ENCODE measurements at regions not wholly inside any gene's neighbourhood (a gene's known extent, or its start where the extent isn't known, plus 50 kb on each side); places are given as distances from the start of the nearest gene placed in this dataset.
"Not testable (repeated sequence)": the region's sequence is repeated elsewhere in the genome, so short reads cannot be mapped to it uniquely, and the experiment has no call there.

GRCh38 chr20:53783768-53784167 is 190.1 kb upstream of the ZNF217 start:
- intact Hi-C loops (cut with micrococcal nuclease), result no loop called here
- no peaks in the 10 kb centered on the region for H3K27me3 Mint-ChIP-seq
- ChIA-PET POLR2A (interaction anchor here (0.9 kb wide), 1 partner anchor 173 kb away, joined by 3 read pairs; no protein-coding TSS in a partner anchor), CTCF (no interaction called here)
- no peak for TF ChIP-seq CTCF (IDR thresholded peaks at IDR 0.05)
- H3K36me3 Mint-ChIP-seq (ENCODE audit: low read depth), result no peaks in the 10 kb centered on the region
- no peak for ATAC-seq
- peaks cover 10% of the 10 kb centered on the region for H3K4me1 Mint-ChIP-seq (ENCODE audit: low read depth)
- no peaks in the 10 kb centered on the region for H3K9me3 Mint-ChIP-seq
- H3K4me3 Mint-ChIP-seq, result no peak overlapping the region
- H3K27ac Mint-ChIP-seq, result no peak overlapping the region
- DNase-seq, result no peak

GRCh38 chr20:53782612-53783246 is 189.1 kb upstream of the ZNF217 start:
- no peak for ATAC-seq
- H3K4me1 Mint-ChIP-seq (ENCODE audit: low read depth), result peaks cover 10% of the 10 kb centered on the region
- DNase-seq, result no peak
- POLR2A ChIA-PET, result no interaction called here
- CTCF ChIA-PET, result no interaction called here
- no peak for TF ChIP-seq CTCF (IDR thresholded peaks at IDR 0.05)
- intact Hi-C loops (cut with micrococcal nuclease), result no loop called here
- no peaks in the 10 kb centered on the region for H3K36me3 Mint-ChIP-seq (ENCODE audit: low read depth)
- no peak overlapping the region for H3K4me3 Mint-ChIP-seq
- no peaks in the 10 kb centered on the region for H3K27me3 Mint-ChIP-seq
- H3K27ac Mint-ChIP-seq, result no peak overlapping the region
- H3K9me3 Mint-ChIP-seq, result no peaks in the 10 kb centered on the region

- ATAC-seq (no peak), DNase-seq (no peak)
- Mint-ChIP-seq H3K4me3 (no peak overlapping the region), H3K36me3 (ENCODE audit: low read depth) (no peaks in the 10 kb centered on the region), H3K4me1 (ENCODE audit: low read depth) (no peaks in the 10 kb centered on the region), H3K9me3 (no peaks in the 10 kb centered on the region), H3K27ac (no peak overlapping the region), H3K27me3 (no peaks in the 10 kb centered on the region)
- no peak for TF ChIP-seq CTCF (IDR thresholded peaks at IDR 0.05)
- ChIA-PET CTCF (interaction anchor here (1.2 to 1.4 kb wide), 3 partner anchors 8 to 223 kb away, joined by 3 read pairs; no protein-coding TSS in a partner anchor), POLR2A (interaction anchor here (0.7 kb wide), 1 partner anchor 16 kb away, joined by 4 read pairs; no protein-coding TSS in a partner anchor)
- intact Hi-C loops (cut with micrococcal nuclease), result no loop called here
These were observed 186.2 kb upstream of the ZNF217 start for GRCh38 chr20:53779822-53780221.

GRCh38 chr20:53778736-53779135 is 185.1 kb upstream of the ZNF217 start:
- no peaks in the 10 kb centered on the region for H3K36me3 Mint-ChIP-seq (ENCODE audit: low read depth)
- intact Hi-C loops (cut with micrococcal nuclease), result no loop called here
- no peaks in the 10 kb centered on the region for H3K9me3 Mint-ChIP-seq
- CTCF ChIA-PET, result no interaction called here
- no peak for TF ChIP-seq CTCF (IDR thresholded peaks at IDR 0.05)
- no peak overlapping the region for H3K27ac Mint-ChIP-seq
- H3K27me3 Mint-ChIP-seq, result no peaks in the 10 kb centered on the region
- no peak overlapping the region for H3K4me3 Mint-ChIP-seq
- POLR2A ChIA-PET, result interaction anchor here (1.3 kb wide), 1 partner anchor 10 kb away, joined by 4 read pairs; no protein-coding TSS in a partner anchor
- ATAC-seq, result no peak
- H3K4me1 Mint-ChIP-seq (ENCODE audit: low read depth), result no peaks in the 10 kb centered on the region
- DNase-seq, result no peak

- TF ChIP-seq CTCF (IDR thresholded peaks at IDR 0.05), result no peak
- H3K27ac Mint-ChIP-seq, result no peak overlapping the region
- H3K4me3 Mint-ChIP-seq, result no peak overlapping the region
- H3K36me3 Mint-ChIP-seq (ENCODE audit: low read depth), result no peaks in the 10 kb centered on the region
- intact Hi-C loops (cut with micrococcal nuclease), result no loop called here
- no peak for DNase-seq
- H3K9me3 Mint-ChIP-seq, result no peaks in the 10 kb centered on the region
- no peaks in the 10 kb centered on the region for H3K4me1 Mint-ChIP-seq (ENCODE audit: low read depth)
- ChIA-PET CTCF (no interaction called here), POLR2A (interaction anchor here (1.3 kb wide), 1 partner anchor 9 kb away, joined by 4 read pairs; no protein-coding TSS in a partner anchor)
- ATAC-seq, result no peak
- no peaks in the 10 kb centered on the region for H3K27me3 Mint-ChIP-seq
These were observed 184.4 kb upstream of the ZNF217 start for GRCh38 chr20:53778041-53778516.

- H3K9me3 Mint-ChIP-seq; POLR2A ChIA-PET; ATAC-seq; H3K27me3 Mint-ChIP-seq; CTCF ChIA-PET; H3K4me1 Mint-ChIP-seq (ENCODE audit: low read depth); H3K27ac Mint-ChIP-seq; H3K4me3 Mint-ChIP-seq; DNase-seq; intact Hi-C loops (cut with micrococcal nuclease); H3K36me3 Mint-ChIP-seq (ENCODE audit: low read depth): not testable (repeated sequence)
These were observed 183.8 kb upstream of the ZNF217 start for GRCh38 chr20:53777402-53777801.

Data from activated CD8-positive, alpha-beta T cell treated with anti-CD3 and anti-CD28 coated beads for 36 hours (primary cell).